GM19043 (cell line): ENCODE measurements at regions not wholly inside any gene's neighbourhood (a gene's known extent, or its start where the extent isn't known, plus 50 kb on each side); places are given as distances from the start of the nearest gene placed in this dataset.
"Not testable (repeated sequence)": the region's sequence is repeated elsewhere in the genome, so short reads cannot be mapped to it uniquely, and the experiment has no call there.

Experiments used
- ATAC-seq: cut with Tn5 transposase; IDR thresholded peaks from one replicate; pipeline ENCODE4 v1.9.1; 2021; ENCODE audit warnings: low read depth; ENCODE audit not compliant: unreplicated experiment

GRCh38 chr4:155025762-155026457, 182.5 kb upstream of the NPY2R start:
- no peak for ATAC-seq

- no peak for ATAC-seq
Measured at GRCh38 chr4:155026715-155027114, 181.7 kb upstream of the NPY2R start.

GRCh38 chr4:155032521-155033229, 175.8 kb upstream of the NPY2R start:
- no peak for ATAC-seq

- no peak for ATAC-seq
Measured at GRCh38 chr4:155033604-155034003, 174.8 kb upstream of the NPY2R start.

- ATAC-seq, result no peak
Measured at GRCh38 chr4:155037031-155037430, 171.4 kb upstream of the NPY2R start.

- no peak for ATAC-seq
Measured at GRCh38 chr4:155038459-155038858, 170.0 kb upstream of the NPY2R start.

GRCh38 chr4:155039162-155039561, 169.3 kb upstream of the NPY2R start:
- ATAC-seq, result no peak

- ATAC-seq, result no peak
Measured at GRCh38 chr4:155040031-155040430, 168.4 kb upstream of the NPY2R start.

- ATAC-seq, result no peak
Measured at GRCh38 chr4:155042014-155042413, 166.4 kb upstream of the NPY2R start.

GRCh38 chr4:155044251-155044650, 164.2 kb upstream of the NPY2R start:
- not testable (repeated sequence) for ATAC-seq

- ATAC-seq, result no peak
Measured at GRCh38 chr4:155047755-155048154, 160.7 kb upstream of the NPY2R start.

- ATAC-seq, result not testable (repeated sequence)
Measured at GRCh38 chr4:155054042-155054441, 154.4 kb upstream of the NPY2R start.

GRCh38 chr4:155060419-155060818, 148.0 kb upstream of the NPY2R start:
- ATAC-seq, result no peak

GRCh38 chr4:155060873-155061272, 147.6 kb upstream of the NPY2R start:
- ATAC-seq, result no peak

GRCh38 chr4:155062948-155063347, 145.5 kb upstream of the NPY2R start:
- ATAC-seq, result no peak

- not testable (repeated sequence) for ATAC-seq
Measured at GRCh38 chr4:155064934-155065333, 143.5 kb upstream of the NPY2R start.

GRCh38 chr4:155066871-155067270, 141.6 kb upstream of the NPY2R start:
- no peak for ATAC-seq

- ATAC-seq, result no peak
Measured at GRCh38 chr4:155071962-155072361, 136.5 kb upstream of the NPY2R start.

GRCh38 chr4:155072417-155072816, 136.0 kb upstream of the NPY2R start:
- no peak for ATAC-seq

GRCh38 chr4:155073852-155074251, 134.6 kb upstream of the NPY2R start:
- no peak for ATAC-seq

GRCh38 chr4:155076256-155076785, 132.1 kb upstream of the NPY2R start:
- no peak for ATAC-seq
